Cardiac muscle cell (in vitro differentiated cells and primary cell): ENCODE measurements at regions not wholly inside any gene's neighbourhood (a gene's known extent, or its start where the extent isn't known, plus 50 kb on each side); places are given as distances from the start of the nearest gene placed in this dataset.

ENCODE experiments used
- DNase-seq, 2 donors: peaks; one replicate each; pipeline versions ENCODE4 v3.0.0 to v3.0.0-alpha.2; 2010 to 2017; ENCODE audit warnings: low read depth in 1 of 2, low spot score in 1 of 2
- H3K27ac ChIP-seq: fragments of 200-600 bp; sonication (generic); 2 replicates; pipeline ENCODE4 v1.5.1; 2016
- H3K27me3 ChIP-seq: fragments of 200-600 bp; sonication (generic); 2 replicates; pipeline ENCODE4 v1.6.0; 2016; ENCODE audit warnings: control low read depth
- H3K36me3 ChIP-seq: fragments of 200-600 bp; sonication (generic); 2 replicates; pipeline ENCODE4 v1.5.1; 2016; ENCODE audit warnings: control low read depth
- H3K4me1 ChIP-seq: fragments of 200-600 bp; sonication (generic); 2 replicates; pipeline ENCODE4 v1.8.1; 2017; ENCODE audit warnings: low read depth, mild to moderate bottlenecking, mixed run types
- H3K4me3 ChIP-seq: fragments of 200-600 bp; sonication (generic); 2 replicates; pipeline ENCODE4 v1.5.1; 2016; ENCODE audit warnings: mild to moderate bottlenecking
- H3K9me3 ChIP-seq: fragments of 200-600 bp; sonication (generic); 2 replicates; pipeline ENCODE4 v1.5.1; 2017; ENCODE audit warnings: low read depth, mild to moderate bottlenecking, control low read depth
- CTCF ChIP-seq: IDR thresholded peaks from 2 replicates; pipeline ENCODE4 v1.5.1; 2012; ENCODE audit warnings: low read depth, mild to moderate bottlenecking, low read length

DNA sequence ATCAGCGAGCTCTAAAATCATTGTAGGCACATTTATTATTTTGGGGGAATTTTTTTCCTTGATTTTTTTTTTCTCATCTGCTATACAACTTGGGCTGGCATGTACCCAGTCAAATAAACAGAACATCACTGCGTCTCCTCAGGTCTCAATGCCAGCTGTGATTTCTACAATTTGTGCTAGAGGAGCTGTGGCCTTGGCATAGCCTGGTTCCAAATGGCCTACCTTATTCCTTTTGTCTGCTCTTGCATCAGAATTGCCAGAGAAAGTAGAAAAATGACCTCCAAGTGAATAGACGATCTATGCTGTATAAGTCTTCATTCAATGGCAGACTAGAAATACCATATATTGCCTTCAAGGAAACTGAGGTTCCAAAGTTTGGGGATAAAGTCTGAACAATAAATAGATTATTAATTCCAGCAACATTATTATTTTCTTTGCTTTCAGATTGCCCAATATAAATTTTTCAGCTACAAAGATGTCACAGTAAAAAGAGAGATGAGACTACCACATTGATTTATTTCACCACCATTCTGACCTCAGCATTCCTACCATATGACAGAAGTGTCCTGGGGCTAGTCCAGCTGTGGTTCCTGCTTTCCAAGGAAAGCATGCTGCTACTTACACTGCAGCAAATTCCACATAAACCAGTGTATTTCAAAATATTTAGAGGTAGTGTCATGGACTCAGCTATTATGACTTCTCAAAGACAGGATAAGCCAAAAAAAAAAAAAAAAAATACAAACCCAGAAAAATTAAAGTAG lies 493.9 kb upstream of the ZNF385D start:
- peak in 1 of 2 donors; percentile 93 for DNase-seq
- TF ChIP-seq CTCF = no peak
- H3K36me3 ChIP-seq = no peaks in the 10 kb centered on the region
- no peaks in the 10 kb centered on the region for H3K9me3 ChIP-seq
- H3K27me3 ChIP-seq = no peaks in the 10 kb centered on the region
- no peak overlapping the region for H3K27ac ChIP-seq
- no peak overlapping the region for H3K4me3 ChIP-seq
- H3K4me1 ChIP-seq = no peaks in the 10 kb centered on the region

- H3K27ac ChIP-seq = no peak overlapping the region
- no peak for TF ChIP-seq CTCF
- H3K4me3 ChIP-seq = no peak overlapping the region
- DNase-seq = peak in 1 of 2 donors; percentile 1
- H3K36me3 ChIP-seq = no peaks in the 10 kb centered on the region
- no peaks in the 10 kb centered on the region for H3K27me3 ChIP-seq
- no peaks in the 10 kb centered on the region for H3K4me1 ChIP-seq
- H3K9me3 ChIP-seq = no peaks in the 10 kb centered on the region
Measured at GRCh38 chr3:22245811-22246583, 495.0 kb upstream of the ZNF385D start.

DNA sequence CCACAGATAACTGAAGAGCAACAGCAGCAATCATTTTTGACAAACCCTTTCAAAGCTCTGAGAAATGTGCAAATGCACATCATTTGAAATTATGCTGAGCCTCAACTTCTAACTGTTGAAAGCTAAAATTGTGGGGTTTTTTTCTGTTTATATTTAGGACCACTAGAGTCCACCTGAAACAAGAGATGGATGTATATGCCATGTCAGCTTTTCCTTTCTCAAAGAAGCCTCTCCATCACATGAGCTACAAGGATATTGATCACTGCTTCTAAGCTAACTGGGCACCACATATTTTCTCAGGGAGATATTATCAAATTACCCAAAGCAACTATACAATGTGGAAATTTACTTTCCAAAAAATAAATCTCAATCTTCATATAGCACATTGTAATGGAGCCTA lies 498.6 kb upstream of the ZNF385D start:
- Histone ChIP-seq H3K9me3 (no peaks in the 10 kb centered on the region), H3K36me3 (no peaks in the 10 kb centered on the region), H3K27me3 (no peaks in the 10 kb centered on the region), H3K4me3 (no peak overlapping the region), H3K4me1 (no peaks in the 10 kb centered on the region), H3K27ac (no peak overlapping the region)
- DNase-seq = no peak
- no peak for TF ChIP-seq CTCF

DNA sequence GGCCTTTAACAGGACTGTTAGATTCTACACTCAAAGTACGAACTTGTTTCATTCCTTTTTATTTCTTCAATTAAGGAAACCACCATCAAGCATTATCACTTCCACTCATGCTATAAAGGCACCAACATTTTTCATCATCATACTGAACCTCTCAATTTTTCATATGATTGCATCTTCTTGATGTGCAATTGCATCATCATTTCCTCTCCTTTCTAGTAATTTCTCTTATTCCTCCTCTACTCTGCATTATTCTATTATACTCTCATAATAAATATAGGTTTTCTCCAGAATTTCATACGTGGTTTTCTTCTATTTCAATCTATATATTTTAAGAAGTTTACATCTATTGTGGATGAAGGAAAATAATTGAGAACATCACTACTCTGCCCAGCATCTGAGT lies 506.2 kb upstream of the ZNF385D start:
- Histone ChIP-seq H3K4me3 (no peak overlapping the region), H3K27ac (no peak overlapping the region), H3K36me3 (no peaks in the 10 kb centered on the region), H3K9me3 (no peaks in the 10 kb centered on the region), H3K27me3 (no peaks in the 10 kb centered on the region), H3K4me1 (no peaks in the 10 kb centered on the region)
- no peak for TF ChIP-seq CTCF
- DNase-seq = no peak

GRCh38 chr3:22262386-22262785 lies 511.4 kb upstream of the ZNF385D start:
- no peak for DNase-seq
- no peaks in the 10 kb centered on the region for H3K9me3 ChIP-seq
- no peaks in the 10 kb centered on the region for H3K4me1 ChIP-seq
- no peak for TF ChIP-seq CTCF
- no peaks in the 10 kb centered on the region for H3K36me3 ChIP-seq
- H3K4me3 ChIP-seq = no peak overlapping the region
- H3K27ac ChIP-seq = no peak overlapping the region
- H3K27me3 ChIP-seq = no peaks in the 10 kb centered on the region
